PFSK-1 (cell line): ENCODE measurements at regions not wholly inside any gene's neighbourhood (a gene's known extent, or its start where the extent isn't known, plus 50 kb on each side); places are given as distances from the start of the nearest gene placed in this dataset.

Source experiments
- FOXP2 ChIP-seq: optimal IDR thresholded peaks from 2 replicates; pipeline ENCODE3; 2011; ENCODE audit warnings: borderline replicate concordance, control low read depth, inconsistent platforms; ENCODE audit not compliant: insufficient read depth; ENCODE audit errors: extremely low read length, extremely low read depth
- POLR2AphosphoS5 ChIP-seq: IDR thresholded peaks from 2 replicates; pipeline ENCODE4 v1.6.1; 2012; ENCODE audit warnings: low read depth, mild to moderate bottlenecking, control low read depth, low read length, moderate library complexity
- REST ChIP-seq, 2 experiments: IDR thresholded peaks; 2 replicates each; pipeline versions ENCODE4 v1.6.1 to v1.8.0; 2011 to 2012; ENCODE audit warnings: low read depth in 2 of 2, low read length in 2 of 2, control low read depth in 1 of 2, inconsistent platforms in 1 of 2, mild to moderate bottlenecking in 1 of 2, moderate library complexity in 1 of 2; ENCODE audit not compliant: insufficient read depth in 1 of 2
- SIN3A ChIP-seq: IDR thresholded peaks from 2 replicates; pipeline ENCODE4 v1.6.1; 2012; ENCODE audit warnings: mild to moderate bottlenecking, low read length, moderate library complexity, borderline replicate concordance; ENCODE audit not compliant: insufficient read depth
- TAF1 ChIP-seq: IDR thresholded peaks from 2 replicates; pipeline ENCODE4 v1.6.1; 2012; ENCODE audit warnings: low read length, control low read depth, borderline replicate concordance; ENCODE audit not compliant: insufficient read depth

- TF ChIP-seq REST (IDR thresholded peaks at IDR 0.05; ENCODE audit: insufficient read depth in 1 of 2, low read depth in 2 of 2, low read length in 2 of 2) (no peak), TAF1 (no peak), POLR2AphosphoS5 (no peak), FOXP2 (no peak), SIN3A (no peak)
Measured at GRCh38 chr1:201708691-201709090, 120.3 kb upstream of the IPO9 start.

- no peak for TF ChIP-seq REST (IDR thresholded peaks at IDR 0.05; ENCODE audit: insufficient read depth in 1 of 2, low read depth in 2 of 2, low read length in 2 of 2)
- TF ChIP-seq FOXP2, result peak; percentile 52
Measured at GRCh38 chr1:201709564-201710295, 119.2 kb upstream of the IPO9 start.

GRCh38 chr1:201710632-201711597 is 118.0 kb upstream of the IPO9 start:
- TF ChIP-seq SIN3A, result no peak
- TF ChIP-seq POLR2AphosphoS5, result no peak
- TF ChIP-seq REST (IDR thresholded peaks at IDR 0.05; ENCODE audit: insufficient read depth in 1 of 2, low read depth in 2 of 2, low read length in 2 of 2), result no peak
- TF ChIP-seq FOXP2, result no peak
- no peak for TF ChIP-seq TAF1

- TF ChIP-seq TAF1, result no peak
- TF ChIP-seq FOXP2, result no peak
- no peak for TF ChIP-seq POLR2AphosphoS5
- TF ChIP-seq SIN3A, result no peak
- TF ChIP-seq REST (IDR thresholded peaks at IDR 0.05; ENCODE audit: insufficient read depth in 1 of 2, low read depth in 2 of 2, low read length in 2 of 2), result no peak
Measured at GRCh38 chr1:201711811-201712210, 117.1 kb upstream of the IPO9 start.
